HG02763 (cell line): ENCODE measurements at regions not wholly inside any gene's neighbourhood (a gene's known extent, or its start where the extent isn't known, plus 50 kb on each side); places are given as distances from the start of the nearest gene placed in this dataset.
"Not testable (repeated sequence)": the region's sequence is repeated elsewhere in the genome, so short reads cannot be mapped to it uniquely, and the experiment has no call there.

Experiments
- ATAC-seq: cut with Tn5 transposase; IDR thresholded peaks from one replicate; pipeline ENCODE4 v1.9.1; 2021; ENCODE audit warnings: mild to moderate bottlenecking, moderate library complexity; ENCODE audit not compliant: unreplicated experiment

DNA sequence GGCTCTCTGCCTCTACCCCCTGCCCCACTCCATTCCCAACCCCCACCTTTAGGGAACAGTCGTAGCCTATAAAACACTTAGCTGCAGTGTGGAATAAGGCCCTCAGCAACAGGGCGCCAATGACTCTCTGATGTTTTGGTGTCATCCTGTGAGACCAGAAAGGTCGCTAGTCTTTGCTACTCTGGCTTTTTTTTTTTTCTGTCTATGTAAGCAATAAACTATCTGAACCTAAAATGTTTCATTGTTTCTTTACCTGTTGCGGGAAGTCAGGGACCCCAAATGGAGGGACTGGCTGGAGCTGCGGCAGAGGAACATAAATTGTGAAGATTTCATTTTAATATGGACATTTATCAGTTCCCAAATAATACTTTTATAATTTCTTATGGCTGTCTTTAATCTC lies 154.6 kb downstream of the COPS8 start:
- ATAC-seq = no peak

DNA sequence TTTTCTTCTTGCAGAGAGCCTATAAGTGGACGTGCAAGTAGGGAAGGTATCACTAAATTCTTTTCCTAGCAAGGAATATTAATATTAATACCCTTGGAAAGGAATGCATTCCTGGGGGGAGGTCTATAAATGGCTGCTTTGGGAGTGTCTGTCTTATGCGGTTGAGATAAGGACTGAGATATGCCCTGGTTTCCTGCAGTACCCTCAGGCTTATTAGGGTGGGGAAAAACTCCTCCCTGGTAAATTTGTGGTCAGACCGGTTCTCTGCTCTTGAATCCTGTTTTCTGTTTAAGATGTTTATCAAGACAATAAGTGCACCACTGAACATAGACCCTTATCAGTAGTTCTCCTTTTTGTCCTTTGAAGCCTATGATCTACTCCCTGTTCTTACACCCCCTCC lies 155.2 kb downstream of the COPS8 start:
- not testable (repeated sequence) for ATAC-seq

DNA sequence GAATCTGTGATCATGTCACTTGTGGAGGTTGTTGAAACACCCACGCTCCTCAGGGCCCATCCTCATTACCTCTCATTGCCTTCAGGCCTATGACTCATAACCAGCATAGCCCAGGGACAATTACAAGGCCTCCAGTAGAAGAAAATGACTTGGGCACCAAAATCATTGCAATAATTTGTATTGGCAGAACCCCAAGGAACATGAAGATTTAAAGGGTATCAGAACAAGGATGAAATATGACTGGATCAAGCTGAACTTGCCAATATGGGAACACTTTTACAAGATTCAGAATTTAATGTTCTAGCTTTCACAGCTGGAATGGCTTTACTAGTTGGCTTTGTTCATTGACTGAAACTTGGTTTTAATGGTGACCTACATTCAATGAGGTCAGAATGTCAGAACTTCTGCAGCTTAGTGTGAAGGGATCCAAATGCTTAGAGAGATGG lies 156.4 kb downstream of the COPS8 start:
- ATAC-seq = no peak

DNA sequence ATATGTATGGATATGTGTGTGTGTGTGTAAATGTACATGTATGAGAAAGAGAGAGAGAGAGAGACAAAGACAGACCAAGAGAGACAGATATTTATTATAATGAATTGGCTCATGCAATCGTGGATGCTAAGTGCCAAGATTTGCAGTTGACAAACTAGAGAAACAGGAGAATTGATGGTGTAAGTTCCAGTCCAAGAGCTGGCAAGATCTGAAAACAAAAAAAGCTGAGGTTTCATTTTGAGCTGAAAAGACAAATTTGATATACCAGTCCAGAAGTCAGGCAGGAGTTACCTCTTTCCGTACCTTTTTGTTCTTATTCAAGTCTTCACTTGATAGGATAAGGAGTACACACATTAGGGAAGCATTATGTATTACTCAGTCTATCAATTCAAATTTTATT lies 157.8 kb downstream of the COPS8 start:
- no peak for ATAC-seq

DNA sequence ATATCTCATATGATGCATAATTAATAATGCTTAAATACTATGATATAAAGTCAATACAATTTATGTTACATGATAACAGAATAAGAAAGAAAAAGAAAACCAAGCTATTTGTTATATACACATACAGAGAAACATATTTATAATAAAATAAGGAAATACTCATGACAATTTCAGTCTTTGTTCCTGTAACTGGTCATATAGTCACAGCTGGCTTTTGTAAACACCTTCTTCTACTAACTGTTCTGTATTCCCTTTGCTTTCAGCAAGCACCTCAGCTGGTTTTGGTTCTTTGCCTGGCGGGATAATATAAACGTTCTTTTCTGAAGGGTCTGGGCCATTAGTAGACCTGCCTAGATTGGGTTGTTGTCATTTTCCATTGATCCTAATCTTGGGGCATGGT lies 158.5 kb downstream of the COPS8 start:
- ATAC-seq = no peak

DNA sequence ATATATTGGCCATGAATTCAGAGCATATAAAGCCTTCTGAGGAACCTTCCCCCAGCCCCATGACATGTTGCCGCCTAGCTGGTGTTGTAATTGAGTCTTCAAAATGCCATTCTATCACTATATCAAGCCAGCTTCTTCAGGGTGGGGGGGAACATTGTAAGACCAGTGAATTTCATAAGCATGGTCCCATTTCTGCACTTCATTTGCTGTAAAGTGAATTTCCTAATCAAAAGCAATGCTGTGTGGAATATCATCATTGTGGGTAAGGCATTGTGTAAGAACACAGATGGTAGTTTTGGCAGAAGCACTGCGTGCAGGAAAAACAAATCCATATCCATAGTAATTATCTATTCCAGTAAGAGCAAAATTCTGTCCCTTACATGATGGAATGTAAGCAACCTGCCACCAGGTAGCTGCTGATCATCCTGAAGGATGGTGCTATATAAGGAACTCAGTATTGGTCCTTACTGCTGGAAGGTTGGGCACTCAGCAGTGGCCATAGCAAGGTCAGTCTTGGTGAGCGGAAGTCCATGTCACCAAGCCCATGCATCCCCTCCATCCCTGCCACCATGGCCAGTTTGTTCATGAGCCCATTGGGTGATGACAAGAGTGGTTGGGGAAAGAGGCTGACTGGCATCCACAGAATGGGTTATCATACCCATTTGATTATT lies 159.4 kb downstream of the COPS8 start:
- no peak for ATAC-seq

DNA sequence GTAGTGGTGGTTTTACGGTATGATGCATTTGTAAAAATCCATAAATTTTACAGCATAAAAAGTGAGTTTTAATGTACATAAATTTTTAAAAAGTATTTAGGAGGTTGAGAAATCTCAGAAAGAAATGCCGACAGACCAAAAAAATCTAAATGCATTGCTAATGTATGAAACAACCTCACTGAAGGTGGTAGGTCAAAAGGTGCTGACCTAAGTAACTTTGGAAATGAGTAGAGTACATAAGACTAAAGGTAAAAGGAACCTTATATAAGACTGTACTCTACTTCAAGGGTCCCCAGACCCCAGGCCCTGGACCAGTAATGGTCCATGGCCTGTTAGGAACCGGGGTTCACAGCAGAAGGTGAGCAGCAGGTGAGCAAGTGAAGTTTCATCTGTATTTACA lies 163.4 kb downstream of the COL6A3 start:
- no peak for ATAC-seq

DNA sequence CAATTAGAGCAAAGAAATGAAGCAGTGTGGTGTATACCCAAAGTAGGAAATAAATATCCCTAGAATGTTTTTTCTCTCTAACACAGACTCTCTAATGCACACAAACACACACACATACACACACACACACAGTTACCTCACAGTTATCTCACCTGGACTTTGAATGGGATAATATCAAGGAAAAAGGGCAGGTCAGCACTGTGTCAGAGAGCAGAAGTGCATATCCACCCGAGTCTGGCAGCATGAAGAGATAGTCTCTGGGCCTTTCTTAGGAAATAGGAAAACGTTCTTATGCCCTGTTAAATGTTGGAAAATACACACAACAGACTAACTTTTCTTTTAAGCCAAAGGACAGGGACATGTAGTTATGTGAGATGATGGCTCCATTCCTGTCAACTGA lies 162.0 kb downstream of the COL6A3 start:
- ATAC-seq = no peak

DNA sequence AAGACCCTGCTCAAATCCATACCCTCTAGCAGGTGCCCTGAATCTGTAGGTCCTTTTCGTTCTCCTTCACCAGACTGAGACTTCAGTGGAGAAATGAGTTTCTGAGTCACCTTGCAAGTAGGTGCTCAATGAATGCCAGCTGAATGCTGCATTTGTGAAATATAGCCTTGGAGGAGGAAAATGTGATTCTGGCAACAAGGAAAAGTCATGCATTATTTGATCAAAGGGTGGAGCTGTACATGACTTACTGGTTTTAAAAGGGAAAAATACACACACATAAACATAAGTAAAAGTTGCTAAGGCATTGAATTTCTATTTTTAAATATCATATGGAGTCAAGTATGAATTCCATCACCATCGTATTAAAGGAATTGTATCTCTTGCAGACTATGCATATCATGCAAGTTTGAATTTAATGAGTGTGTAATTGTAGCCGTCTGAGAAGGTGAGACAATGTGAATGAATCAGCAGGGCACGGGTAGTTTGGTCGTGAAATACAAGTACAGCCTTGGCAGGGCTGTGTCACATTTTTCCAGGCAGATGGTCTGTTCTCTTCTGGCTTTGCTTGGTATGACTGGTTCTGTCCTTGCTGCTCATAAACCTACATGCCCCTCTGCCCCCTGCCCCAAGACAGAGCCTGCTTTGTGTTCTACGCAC lies 160.8 kb downstream of the COL6A3 start:
- no peak for ATAC-seq

DNA sequence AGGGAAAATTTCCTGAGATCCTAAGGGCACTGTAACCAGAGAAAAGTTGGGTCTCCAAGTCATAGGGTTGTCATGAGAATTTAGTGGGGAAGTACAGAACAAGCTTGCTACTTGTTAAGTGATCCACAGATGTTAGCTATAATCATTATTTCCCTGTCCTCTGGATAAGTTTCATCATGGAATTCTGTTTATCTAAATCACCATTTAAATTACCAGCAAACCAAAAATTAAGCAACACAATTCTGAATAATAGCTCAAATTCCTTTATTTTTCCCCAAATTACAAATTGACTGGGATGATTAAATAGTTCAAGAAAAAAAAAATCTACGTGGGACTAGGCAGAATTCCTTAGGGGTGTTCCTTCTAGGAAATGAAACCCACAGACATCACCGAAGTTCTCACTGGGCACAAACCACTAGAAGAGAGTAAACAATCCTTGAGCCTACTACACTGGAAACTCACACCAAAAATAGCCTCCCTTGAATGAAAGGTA lies 159.5 kb downstream of the COL6A3 start:
- no peak for ATAC-seq

DNA sequence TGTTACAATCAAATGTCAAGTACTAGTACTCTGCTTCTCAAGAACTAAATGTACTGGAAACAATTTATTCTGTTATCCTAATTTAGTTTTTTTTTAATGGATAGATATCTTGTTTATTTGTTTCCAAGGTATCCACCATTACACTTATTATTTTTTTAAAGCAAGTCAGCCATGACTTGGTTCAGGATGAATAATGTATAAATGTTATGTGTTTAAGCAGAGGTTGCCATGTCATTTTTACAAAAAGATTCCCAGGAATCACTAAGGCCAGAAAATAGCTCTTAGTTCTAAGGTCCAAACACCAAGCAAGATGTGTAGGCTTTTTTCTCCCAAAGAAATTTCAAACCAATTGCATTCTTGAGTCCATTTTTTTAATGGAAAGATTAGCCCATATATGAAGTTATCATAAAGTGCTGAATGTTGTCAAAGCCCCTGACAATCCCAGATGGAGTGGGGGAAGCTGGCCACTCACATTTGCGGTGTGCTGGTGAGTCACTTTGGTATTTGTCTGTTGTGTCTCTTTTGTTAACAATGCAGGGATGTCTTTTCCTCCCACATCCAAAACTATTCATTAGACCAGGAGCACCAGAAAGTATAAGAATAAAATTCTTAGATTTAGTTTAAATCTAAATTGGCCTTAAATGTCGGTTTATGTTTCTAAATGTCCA lies 158.9 kb downstream of the COL6A3 start:
- no peak for ATAC-seq

DNA sequence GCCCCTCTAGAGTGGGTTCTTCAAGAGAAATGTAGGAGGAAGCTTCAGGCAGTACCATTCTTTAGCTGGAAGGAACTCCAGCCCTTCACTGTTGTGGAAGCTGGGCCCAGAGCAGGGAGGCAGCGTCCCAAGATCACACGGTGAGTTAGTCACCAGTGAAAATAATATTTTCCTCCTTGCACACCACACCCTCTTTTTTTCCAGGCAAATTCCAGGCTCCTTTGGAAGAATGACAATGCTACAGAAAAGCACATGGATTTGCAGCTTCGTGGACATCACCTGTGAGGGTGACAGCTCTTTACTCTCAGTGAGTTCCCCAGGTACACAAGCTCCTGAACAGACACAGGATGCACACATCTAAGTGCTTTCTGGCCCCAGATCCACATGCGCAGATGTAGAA lies 157.1 kb downstream of the COL6A3 start:
- ATAC-seq = no peak

DNA sequence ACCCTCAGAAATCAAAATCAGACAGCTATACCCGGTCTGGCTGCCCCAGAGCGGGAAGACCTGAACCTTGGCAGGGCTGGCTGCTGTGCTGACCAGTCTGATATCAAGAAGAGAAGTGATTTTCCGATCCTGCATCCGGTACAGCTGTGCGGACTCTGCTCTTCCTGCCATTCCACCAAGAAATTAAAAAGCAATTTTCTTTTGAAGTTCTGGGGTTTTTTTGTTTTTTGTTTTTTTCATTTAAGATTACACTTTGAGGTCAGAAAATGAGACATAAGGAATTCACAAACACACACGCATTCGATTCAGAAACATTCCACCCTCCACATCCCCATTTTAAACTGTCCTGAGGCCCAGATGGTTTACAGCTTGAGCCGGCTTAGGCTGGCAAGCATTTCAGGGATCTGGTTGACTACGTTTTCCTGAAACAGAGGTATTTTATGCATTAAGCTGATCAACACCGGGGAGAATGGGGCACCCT lies 156.5 kb downstream of the COL6A3 start:
- no peak for ATAC-seq

DNA sequence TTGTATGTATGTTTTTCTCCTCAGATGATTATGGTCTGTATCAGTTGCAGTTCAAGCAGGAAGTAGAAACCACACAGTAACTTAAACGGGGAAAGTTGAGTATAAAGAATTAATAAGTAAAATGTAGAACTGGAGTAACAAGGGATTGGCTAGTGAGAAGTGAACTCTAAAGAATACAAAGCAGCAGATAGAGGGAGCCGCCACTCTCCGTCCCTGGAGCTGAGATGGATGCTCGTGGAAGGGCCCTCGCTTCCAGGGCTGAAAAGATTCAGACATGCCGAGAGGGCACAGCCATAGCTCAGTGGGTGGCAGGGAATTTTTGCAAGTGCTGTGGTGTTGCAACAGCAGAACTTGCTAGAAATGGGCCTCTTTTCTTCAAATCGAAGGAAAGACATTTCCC lies 155.8 kb downstream of the COL6A3 start:
- no peak for ATAC-seq

DNA sequence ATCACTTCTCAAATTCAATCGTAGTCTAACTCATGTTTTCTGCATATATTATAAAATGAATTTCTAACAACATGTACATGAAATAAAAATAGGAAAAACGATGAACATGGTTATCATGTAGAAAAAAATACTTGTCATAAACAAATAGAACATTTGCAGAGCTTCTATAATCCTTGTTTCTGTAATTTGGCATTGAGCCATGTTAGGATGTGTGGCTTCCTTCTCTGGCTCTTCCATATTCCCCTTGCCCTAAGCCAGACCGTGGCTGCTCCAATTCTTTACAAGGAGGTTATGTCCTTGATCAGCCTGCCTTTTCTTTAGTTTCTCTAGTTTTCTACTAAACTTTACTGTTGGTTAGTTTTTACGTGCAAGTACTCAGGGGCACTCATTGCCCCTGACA lies 155.3 kb downstream of the COL6A3 start:
- ATAC-seq = no peak

DNA sequence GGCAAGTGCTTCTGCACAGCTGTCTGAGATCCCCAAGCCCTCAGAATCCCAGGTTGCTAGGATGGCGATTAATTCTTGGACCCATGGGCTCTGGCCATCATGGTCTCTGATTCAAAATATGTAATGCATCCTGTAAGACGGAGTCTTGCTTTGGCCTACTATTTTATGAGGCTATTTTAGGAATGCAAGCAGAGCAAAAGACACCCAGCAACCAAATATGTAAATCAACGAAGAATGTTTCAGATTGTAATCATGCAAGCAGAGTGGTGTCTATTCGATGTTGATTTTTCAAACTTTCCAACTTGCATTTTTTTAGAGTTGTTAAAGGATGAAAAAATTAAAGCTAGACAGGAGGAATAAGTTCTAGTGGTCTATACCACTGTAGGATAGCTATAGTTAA lies 154.8 kb downstream of the COL6A3 start:
- ATAC-seq = no peak

DNA sequence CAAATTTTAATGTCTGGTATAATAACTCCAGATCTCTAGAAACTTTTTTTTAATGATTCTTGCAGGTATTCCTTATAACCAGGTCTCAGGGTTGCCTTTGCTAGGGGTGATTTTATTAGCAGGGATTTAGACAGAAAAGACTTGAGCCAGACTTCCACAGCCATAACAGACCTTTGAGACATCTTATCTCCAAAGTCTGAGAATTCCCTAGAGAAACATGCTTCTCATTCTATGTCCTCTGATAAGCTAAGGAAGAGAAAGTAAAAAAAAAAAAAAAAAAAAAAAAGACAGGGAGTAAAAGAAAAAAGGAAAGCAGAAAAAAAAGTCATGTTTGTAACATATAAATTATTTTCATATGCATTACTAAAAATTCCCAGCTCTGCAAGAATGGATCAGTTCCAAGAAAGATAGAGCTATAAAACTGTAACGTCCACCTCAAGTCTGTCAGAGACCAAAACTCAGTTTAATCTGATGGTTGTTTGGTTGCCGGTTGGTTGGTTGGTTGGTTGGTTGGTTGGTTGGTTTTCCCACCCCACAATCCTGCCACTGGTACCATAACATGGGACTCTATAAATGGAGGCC lies 153.8 kb downstream of the COL6A3 start:
- ATAC-seq = no peak

DNA sequence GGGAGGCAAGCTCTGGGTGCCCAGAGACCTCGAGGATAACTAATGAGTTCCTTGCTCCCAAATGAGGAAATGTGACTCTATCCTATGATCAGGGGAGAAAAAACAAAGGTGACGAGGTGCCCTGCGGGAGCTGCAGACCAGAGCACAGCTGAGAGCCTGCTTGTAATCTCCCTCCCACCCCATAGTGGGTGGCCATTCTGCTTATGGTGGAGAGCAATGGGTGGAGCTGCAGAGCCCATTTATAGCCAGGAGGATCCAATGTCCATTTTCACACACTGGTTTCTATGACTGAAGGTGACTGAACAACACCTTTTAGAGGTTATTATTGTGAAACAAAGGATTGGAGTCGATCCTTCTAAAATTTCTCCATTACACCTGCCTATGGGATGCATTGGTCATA lies 153.3 kb downstream of the COL6A3 start:
- ATAC-seq = no peak

DNA sequence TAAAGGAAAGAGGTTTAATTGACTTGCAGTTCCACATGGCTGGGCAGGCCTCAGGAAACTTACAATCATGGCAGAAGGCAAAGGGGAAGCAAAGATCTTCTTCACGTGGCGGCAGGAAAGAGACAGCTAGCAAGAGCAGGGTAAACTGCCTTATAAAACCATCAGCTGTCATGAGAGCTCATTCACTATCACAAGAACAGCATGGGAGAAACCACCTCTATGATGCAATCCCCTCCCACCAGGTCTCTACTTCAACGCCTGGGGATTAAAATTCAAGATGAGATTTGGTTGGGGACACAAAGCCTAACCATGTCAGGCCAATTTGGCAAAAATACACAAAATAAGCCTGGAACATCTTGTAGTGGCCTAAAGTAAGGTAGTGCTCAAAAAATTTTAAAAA lies 152.6 kb downstream of the COL6A3 start:
- ATAC-seq = no peak

DNA sequence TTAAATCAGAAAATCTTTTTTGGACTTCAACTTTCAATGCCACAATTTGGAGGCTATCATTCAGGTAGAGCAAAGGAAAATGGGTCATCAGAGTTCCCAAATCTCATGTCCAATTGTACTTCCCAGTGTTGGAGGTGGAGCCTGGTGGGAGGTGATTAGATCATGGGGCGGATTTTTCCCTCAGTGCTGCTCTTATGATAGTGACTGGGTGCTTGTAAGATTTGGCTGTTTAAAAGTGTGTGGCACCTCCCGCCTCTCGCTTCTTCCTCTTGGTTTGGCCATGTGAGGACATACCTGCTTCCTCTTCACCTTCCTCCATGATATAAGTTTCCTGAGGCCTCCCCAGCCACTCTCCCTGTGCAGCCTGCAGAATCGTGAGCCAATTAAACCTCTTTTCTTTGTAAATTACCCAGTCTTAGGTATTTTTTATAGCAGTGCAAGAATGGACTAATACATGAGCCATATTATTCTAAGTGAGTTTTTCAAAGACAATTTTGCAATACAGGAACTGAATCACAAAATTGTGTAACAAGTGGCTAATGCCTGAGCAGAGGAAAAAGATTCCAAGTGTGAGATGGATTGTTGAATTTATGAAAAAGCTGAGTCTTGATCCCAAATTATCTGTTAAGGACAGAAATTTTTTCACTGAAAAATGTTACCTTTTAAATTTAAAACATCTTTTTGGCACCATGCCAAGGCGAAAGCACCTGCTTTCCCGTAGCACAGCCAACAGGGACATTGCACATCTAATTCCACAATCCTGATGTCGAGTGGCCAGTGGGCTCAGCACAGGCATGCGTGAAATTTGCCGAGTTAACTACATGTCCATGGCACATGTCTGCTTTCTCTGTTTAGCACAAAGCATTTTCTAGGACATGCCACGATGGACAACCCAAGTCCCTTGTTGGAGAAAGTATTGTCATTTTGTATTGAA lies 150.9 kb downstream of the COL6A3 start:
- no peak for ATAC-seq
